SU-DHL-6 (cell line): ENCODE measurements at regions not wholly inside any gene's neighbourhood (a gene's known extent, or its start where the extent isn't known, plus 50 kb on each side); places are given as distances from the start of the nearest gene placed in this dataset.

Experiments
- H2AFZ ChIP-seq: fragments of 200-600 bp; sonication (generic); 2 replicates; pipeline ENCODE4 v1.6.1; 2014; ENCODE audit warnings: low read depth, mild to moderate bottlenecking, moderate library complexity, mixed read lengths, antibody characterized with exemption, low read length; ENCODE audit not compliant: severe bottlenecking
- H3F3A ChIP-seq: fragments of 200-600 bp; shearing (Covaris generic); 2 replicates; pipeline ENCODE4 v1.6.0; 2016; ENCODE audit warnings: antibody characterized with exemption, mild to moderate bottlenecking; ENCODE audit not compliant: insufficient read depth
- H3K27ac ChIP-seq: fragments of 200-600 bp; sonication (generic); 2 replicates; pipeline ENCODE4 v1.5.1; 2016; ENCODE audit warnings: low read depth, mild to moderate bottlenecking, low read length, moderate library complexity, mixed read lengths
- H3K27me3 ChIP-seq: fragments of 200-600 bp; sonication (generic), shearing (Covaris generic); 2 replicates; pipeline ENCODE4 v1.6.0; 2014; ENCODE audit warnings: mild to moderate bottlenecking, low read length
- H3K36me3 ChIP-seq: fragments of 200-600 bp; sonication (generic); 2 replicates; pipeline ENCODE4 v1.6.1; 2014; ENCODE audit warnings: mild to moderate bottlenecking, low read length, mixed read lengths
- H3K4me2 ChIP-seq: fragments of 300-600, 200-600 bp; shearing (Covaris generic), sonication (generic); 2 replicates; pipeline ENCODE4 v1.6.0; 2014; ENCODE audit warnings: low read length, low read depth, mild to moderate bottlenecking; ENCODE audit not compliant: poor library complexity, severe bottlenecking
- H3K4me3 ChIP-seq: fragments of 200-600 bp; sonication (generic); 2 replicates; pipeline ENCODE4 v1.5.1; 2014; ENCODE audit warnings: antibody characterized with exemption, low read length, mild to moderate bottlenecking, mixed read lengths; ENCODE audit not compliant: insufficient read depth, poor library complexity, severe bottlenecking
- H3K79me2 ChIP-seq: fragments of 200-600 bp; sonication (generic); 2 replicates; pipeline ENCODE4 v1.6.1; 2014; ENCODE audit warnings: mild to moderate bottlenecking, low read length, moderate library complexity; ENCODE audit not compliant: insufficient read depth
- H3K9ac ChIP-seq: fragments of 200-600 bp; sonication (generic); 2 replicates; pipeline ENCODE4 v1.7.0; 2014; ENCODE audit warnings: mild to moderate bottlenecking, low read length
- H3K9me2 ChIP-seq: fragments of 200-600 bp; sonication (generic); replicated peaks from 2 replicates; pipeline ENCODE4 v1.6.1; 2014; ENCODE audit warnings: low read length; ENCODE audit not compliant: insufficient read depth
- H3K9me3 ChIP-seq: fragments of 200-600 bp; sonication (generic); 2 replicates; pipeline ENCODE4 v1.6.1; 2014; ENCODE audit warnings: low read length, mixed read lengths; ENCODE audit not compliant: insufficient read depth
- H4K20me1 ChIP-seq: fragments of 200-600 bp; sonication (generic); 2 replicates; pipeline ENCODE4 v1.6.1; 2014; ENCODE audit warnings: low read depth, mild to moderate bottlenecking, antibody characterized with exemption, low read length, moderate library complexity, mixed read lengths
- EZH2phosphoT487 ChIP-seq: fragments of 200-600 bp; sonication (generic), shearing (Covaris generic); conservative IDR thresholded peaks from 2 replicates; pipeline ENCODE4 v1.6.1; 2018; ENCODE audit warnings: mild to moderate bottlenecking, antibody characterized with exemption, low read length, moderate library complexity, mixed read lengths
- TF ChIP-seq, protein P1 (sequence below): fragments of 200-600 bp; sonication (generic); IDR thresholded peaks from one replicate; pipeline ENCODE4 v1.5.1; 2017; ENCODE audit warnings: antibody characterized with exemption, mild to moderate bottlenecking, low read length, moderate library complexity; ENCODE audit not compliant: insufficient read depth, poor library complexity, severe bottlenecking

DNA sequence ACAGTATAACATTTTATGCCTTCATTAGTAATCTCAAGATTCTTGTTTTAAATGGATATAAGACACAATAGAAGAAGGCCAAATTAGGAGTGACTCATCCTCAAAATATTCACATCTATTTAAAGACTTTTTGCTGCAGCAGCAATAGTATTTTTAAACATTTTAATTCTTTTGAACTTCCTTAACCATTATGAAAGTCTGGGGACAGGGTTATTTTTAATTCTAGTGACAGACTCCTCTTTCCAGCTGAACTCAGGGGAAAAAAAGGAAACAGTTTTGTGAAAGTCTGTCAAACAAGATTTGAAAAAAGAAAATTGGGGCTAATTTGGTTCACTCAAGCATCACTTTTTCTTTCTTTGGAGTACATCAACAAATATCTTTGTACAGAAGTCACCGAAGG, 541.8 kb downstream of the NUP35 start:
- no peak for TF ChIP-seq EZH2phosphoT487
- TF ChIP-seq, protein P1, sequence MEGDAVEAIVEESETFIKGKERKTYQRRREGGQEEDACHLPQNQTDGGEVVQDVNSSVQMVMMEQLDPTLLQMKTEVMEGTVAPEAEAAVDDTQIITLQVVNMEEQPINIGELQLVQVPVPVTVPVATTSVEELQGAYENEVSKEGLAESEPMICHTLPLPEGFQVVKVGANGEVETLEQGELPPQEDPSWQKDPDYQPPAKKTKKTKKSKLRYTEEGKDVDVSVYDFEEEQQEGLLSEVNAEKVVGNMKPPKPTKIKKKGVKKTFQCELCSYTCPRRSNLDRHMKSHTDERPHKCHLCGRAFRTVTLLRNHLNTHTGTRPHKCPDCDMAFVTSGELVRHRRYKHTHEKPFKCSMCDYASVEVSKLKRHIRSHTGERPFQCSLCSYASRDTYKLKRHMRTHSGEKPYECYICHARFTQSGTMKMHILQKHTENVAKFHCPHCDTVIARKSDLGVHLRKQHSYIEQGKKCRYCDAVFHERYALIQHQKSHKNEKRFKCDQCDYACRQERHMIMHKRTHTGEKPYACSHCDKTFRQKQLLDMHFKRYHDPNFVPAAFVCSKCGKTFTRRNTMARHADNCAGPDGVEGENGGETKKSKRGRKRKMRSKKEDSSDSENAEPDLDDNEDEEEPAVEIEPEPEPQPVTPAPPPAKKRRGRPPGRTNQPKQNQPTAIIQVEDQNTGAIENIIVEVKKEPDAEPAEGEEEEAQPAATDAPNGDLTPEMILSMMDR = no peak
- no peak overlapping the region for H2AFZ ChIP-seq
- H3K4me2 ChIP-seq = no peak overlapping the region
- no peaks in the 10 kb centered on the region for H4K20me1 ChIP-seq
- no peaks in the 10 kb centered on the region for H3K36me3 ChIP-seq
- H3K27ac ChIP-seq = no peak overlapping the region
- no peaks in the 10 kb centered on the region for H3K9me2 ChIP-seq
- no peaks in the 10 kb centered on the region for H3K9me3 ChIP-seq
- no peaks in the 10 kb centered on the region for H3K79me2 ChIP-seq
- H3K9ac ChIP-seq = no peak overlapping the region
- H3K27me3 ChIP-seq = no peaks in the 10 kb centered on the region
- no peak overlapping the region for H3K4me3 ChIP-seq
- no peaks in the 10 kb centered on the region for H3F3A ChIP-seq

- no peak overlapping the region for H3K4me3 ChIP-seq
- H2AFZ ChIP-seq = no peak overlapping the region
- H3K9ac ChIP-seq = no peak overlapping the region
- H3F3A ChIP-seq = no peaks in the 10 kb centered on the region
- no peak overlapping the region for H3K4me2 ChIP-seq
- H3K27me3 ChIP-seq = no peaks in the 10 kb centered on the region
- no peaks in the 10 kb centered on the region for H3K79me2 ChIP-seq
- no peaks in the 10 kb centered on the region for H4K20me1 ChIP-seq
- no peaks in the 10 kb centered on the region for H3K36me3 ChIP-seq
- no peaks in the 10 kb centered on the region for H3K9me2 ChIP-seq
- TF ChIP-seq, protein P1 = no peak
- TF ChIP-seq EZH2phosphoT487 = no peak
- H3K9me3 ChIP-seq = no peaks in the 10 kb centered on the region
- no peak overlapping the region for H3K27ac ChIP-seq
These were observed 547.0 kb downstream of the NUP35 start for GRCh38 chr2:183671233-183671632.

DNA sequence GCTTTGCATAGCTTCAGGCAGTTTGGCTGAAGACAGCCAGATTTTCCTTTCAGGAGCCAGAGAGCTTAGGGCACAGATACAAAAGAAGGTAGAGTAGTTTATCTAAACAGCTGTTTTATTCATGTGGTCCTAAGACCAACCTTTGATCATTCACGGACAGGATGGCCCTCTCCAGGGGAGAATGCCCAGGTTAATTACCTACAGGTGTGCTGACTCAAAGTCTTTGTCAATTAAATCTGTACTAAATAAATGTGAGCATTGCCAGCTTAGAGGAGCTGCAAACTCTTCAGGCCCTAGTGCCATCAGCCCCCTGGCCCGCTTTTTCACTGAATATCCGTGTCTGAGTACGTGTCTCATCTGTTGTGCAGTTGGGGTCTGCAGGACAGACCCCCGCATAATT, 554.7 kb downstream of the NUP35 start:
- Histone ChIP-seq H3K9ac (no peak overlapping the region), H3K27ac (no peak overlapping the region), H3K36me3 (no peaks in the 10 kb centered on the region), H3F3A (no peaks in the 10 kb centered on the region), H3K9me3 (no peaks in the 10 kb centered on the region), H3K9me2 (no peaks in the 10 kb centered on the region), H3K4me2 (no peak overlapping the region), H3K79me2 (no peaks in the 10 kb centered on the region), H3K4me3 (no peak overlapping the region), H3K27me3 (no peaks in the 10 kb centered on the region), H4K20me1 (no peaks in the 10 kb centered on the region), H2AFZ (no peak overlapping the region)
- TF ChIP-seq, protein P1 = no peak
- no peak for TF ChIP-seq EZH2phosphoT487

GRCh38 chr2:183680573-183680972, 556.3 kb downstream of the NUP35 start:
- H3K27ac ChIP-seq = no peak overlapping the region
- H3F3A ChIP-seq = no peaks in the 10 kb centered on the region
- H3K9me3 ChIP-seq = no peaks in the 10 kb centered on the region
- no peaks in the 10 kb centered on the region for H3K9me2 ChIP-seq
- no peaks in the 10 kb centered on the region for H3K79me2 ChIP-seq
- H3K36me3 ChIP-seq = no peaks in the 10 kb centered on the region
- no peaks in the 10 kb centered on the region for H4K20me1 ChIP-seq
- H3K4me3 ChIP-seq = no peak overlapping the region
- no peak for TF ChIP-seq EZH2phosphoT487
- TF ChIP-seq, protein P1 = no peak
- no peaks in the 10 kb centered on the region for H3K27me3 ChIP-seq
- H2AFZ ChIP-seq = no peak overlapping the region
- H3K4me2 ChIP-seq = no peak overlapping the region
- H3K9ac ChIP-seq = no peak overlapping the region
